ENCODE measurements at regions not wholly inside any gene's neighbourhood (a gene's known extent, or its start where the extent isn't known, plus 50 kb on each side); places are given as distances from the start of the nearest gene placed in this dataset.

GRCh38 chr6:25178336-25179035 lies 100.7 kb upstream of the CARMIL1 start:
- TF ChIP-seq CTCF (IDR thresholded peaks at IDR 0.05) = no peak
- no peak for TF ChIP-seq POLR2A (IDR thresholded peaks at IDR 0.05)

All from lower leg skin (tissue), 3 donors.